ENCODE measurements at regions not wholly inside any gene's neighbourhood (a gene's known extent, or its start where the extent isn't known, plus 50 kb on each side); places are given as distances from the start of the nearest gene placed in this dataset.

DNA sequence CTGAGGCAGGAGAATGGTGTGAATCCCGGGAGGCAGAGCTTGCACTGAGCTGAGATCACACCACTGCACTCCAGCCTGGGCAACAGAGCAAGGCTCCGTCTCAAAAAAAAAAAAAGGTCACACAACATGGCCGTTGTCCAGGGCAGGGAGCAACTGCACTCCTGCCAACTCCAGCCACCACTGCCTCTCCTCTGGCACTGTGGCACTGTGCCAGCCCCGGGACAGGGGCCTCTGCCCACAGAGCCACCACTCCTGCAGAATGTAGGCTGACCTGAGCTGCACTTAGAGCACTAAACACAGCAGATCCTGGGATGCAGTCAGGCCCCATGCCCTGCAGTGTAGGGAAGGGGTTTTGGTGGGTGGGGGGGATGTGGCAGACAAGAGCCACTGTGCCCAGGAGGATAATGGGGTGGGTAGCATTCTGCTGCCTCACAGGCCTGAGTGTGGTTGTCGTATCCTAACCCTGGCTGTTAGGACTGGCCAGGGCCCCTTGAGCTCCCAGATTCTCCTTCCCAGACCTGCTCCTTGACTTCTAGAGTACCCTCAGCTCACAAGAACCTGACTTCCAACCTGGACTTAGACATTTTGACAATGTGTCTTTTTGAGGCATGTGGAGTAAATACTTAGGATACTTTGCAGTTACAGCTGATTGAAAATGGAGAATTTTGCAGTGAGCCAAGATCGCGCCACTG is 69.4 kb upstream of the SH3RF3 start:
- Histone ChIP-seq H3K79me2 (ENCODE audit: insufficient read depth, low read length) (no peaks in the 10 kb centered on the region), H3K9me3 (ENCODE audit: insufficient read depth, low read length, severe bottlenecking) (no peaks in the 10 kb centered on the region), H4K20me1 (ENCODE audit: insufficient read depth, low read length) (no peaks in the 10 kb centered on the region), H2AFZ (ENCODE audit: low read depth, low read length) (no peak overlapping the region), H3K36me3 (ENCODE audit: insufficient read depth, low read length) (no peaks in the 10 kb centered on the region), H3K27ac (ENCODE audit: low read length) (no peak overlapping the region), H3K4me1 (ENCODE audit: insufficient read depth, low read length) (peaks cover 14% of the 10 kb centered on the region), H3K4me2 (ENCODE audit: insufficient read depth, low read length) (no peak overlapping the region), H3K9ac (ENCODE audit: low read depth, low read length) (no peak overlapping the region), H3K4me3 (ENCODE audit: low read depth in 1 of 2, low read length in 2 of 2) (no peak overlapping the region), H3K27me3 (ENCODE audit: insufficient read depth, low read length, poor library complexity) (no peaks in the 10 kb centered on the region)
- no peak for DNase-seq
- TF ChIP-seq, protein P1, sequence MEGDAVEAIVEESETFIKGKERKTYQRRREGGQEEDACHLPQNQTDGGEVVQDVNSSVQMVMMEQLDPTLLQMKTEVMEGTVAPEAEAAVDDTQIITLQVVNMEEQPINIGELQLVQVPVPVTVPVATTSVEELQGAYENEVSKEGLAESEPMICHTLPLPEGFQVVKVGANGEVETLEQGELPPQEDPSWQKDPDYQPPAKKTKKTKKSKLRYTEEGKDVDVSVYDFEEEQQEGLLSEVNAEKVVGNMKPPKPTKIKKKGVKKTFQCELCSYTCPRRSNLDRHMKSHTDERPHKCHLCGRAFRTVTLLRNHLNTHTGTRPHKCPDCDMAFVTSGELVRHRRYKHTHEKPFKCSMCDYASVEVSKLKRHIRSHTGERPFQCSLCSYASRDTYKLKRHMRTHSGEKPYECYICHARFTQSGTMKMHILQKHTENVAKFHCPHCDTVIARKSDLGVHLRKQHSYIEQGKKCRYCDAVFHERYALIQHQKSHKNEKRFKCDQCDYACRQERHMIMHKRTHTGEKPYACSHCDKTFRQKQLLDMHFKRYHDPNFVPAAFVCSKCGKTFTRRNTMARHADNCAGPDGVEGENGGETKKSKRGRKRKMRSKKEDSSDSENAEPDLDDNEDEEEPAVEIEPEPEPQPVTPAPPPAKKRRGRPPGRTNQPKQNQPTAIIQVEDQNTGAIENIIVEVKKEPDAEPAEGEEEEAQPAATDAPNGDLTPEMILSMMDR (IDR thresholded peaks at IDR 0.05; ENCODE audit: borderline replicate concordance, extremely low read depth, low read length, poor library complexity, severe bottlenecking): no peak
- no peak for TF ChIP-seq EZH2 (IDR thresholded peaks at IDR 0.05; ENCODE audit: borderline replicate concordance, low read depth, low read length, severe bottlenecking)
- no peak for ATAC-seq (ENCODE audit: insufficient read depth, low read depth)

- DNase-seq: no peak
- Histone ChIP-seq H2AFZ (ENCODE audit: low read depth, low read length) (no peak overlapping the region), H3K27ac (ENCODE audit: low read length) (no peak overlapping the region), H3K4me2 (ENCODE audit: insufficient read depth, low read length) (no peak overlapping the region), H4K20me1 (ENCODE audit: insufficient read depth, low read length) (no peaks in the 10 kb centered on the region), H3K4me1 (ENCODE audit: insufficient read depth, low read length) (peaks cover 14% of the 10 kb centered on the region), H3K9ac (ENCODE audit: low read depth, low read length) (no peak overlapping the region), H3K9me3 (ENCODE audit: insufficient read depth, low read length, severe bottlenecking) (no peaks in the 10 kb centered on the region), H3K4me3 (ENCODE audit: low read depth in 1 of 2, low read length in 2 of 2) (no peak overlapping the region), H3K79me2 (ENCODE audit: insufficient read depth, low read length) (no peaks in the 10 kb centered on the region), H3K36me3 (ENCODE audit: insufficient read depth, low read length) (no peaks in the 10 kb centered on the region), H3K27me3 (ENCODE audit: insufficient read depth, low read length, poor library complexity) (no peaks in the 10 kb centered on the region)
- TF ChIP-seq, protein P1 (IDR thresholded peaks at IDR 0.05; ENCODE audit: borderline replicate concordance, extremely low read depth, low read length, poor library complexity, severe bottlenecking): no peak
- no peak for TF ChIP-seq EZH2 (IDR thresholded peaks at IDR 0.05; ENCODE audit: borderline replicate concordance, low read depth, low read length, severe bottlenecking)
- no peak for ATAC-seq (ENCODE audit: insufficient read depth, low read depth)
These were observed 69.8 kb upstream of the EDAR start for GRCh38 chr2:109058802-109059201.

GRCh38 chr2:109058191-109058632 is 69.2 kb upstream of the EDAR start:
- no peak for TF ChIP-seq EZH2 (IDR thresholded peaks at IDR 0.05; ENCODE audit: borderline replicate concordance, low read depth, low read length, severe bottlenecking)
- TF ChIP-seq, protein P1 (IDR thresholded peaks at IDR 0.05; ENCODE audit: borderline replicate concordance, extremely low read depth, low read length, poor library complexity, severe bottlenecking): no peak
- Histone ChIP-seq H3K4me1 (ENCODE audit: insufficient read depth, low read length) (peaks cover 8% of the 10 kb centered on the region), H3K27ac (ENCODE audit: low read length) (no peak overlapping the region), H3K4me2 (ENCODE audit: insufficient read depth, low read length) (no peak overlapping the region), H2AFZ (ENCODE audit: low read depth, low read length) (no peak overlapping the region), H4K20me1 (ENCODE audit: insufficient read depth, low read length) (no peaks in the 10 kb centered on the region), H3K27me3 (ENCODE audit: insufficient read depth, low read length, poor library complexity) (no peaks in the 10 kb centered on the region), H3K4me3 (ENCODE audit: low read depth in 1 of 2, low read length in 2 of 2) (no peak overlapping the region), H3K9ac (ENCODE audit: low read depth, low read length) (no peak overlapping the region), H3K36me3 (ENCODE audit: insufficient read depth, low read length) (no peaks in the 10 kb centered on the region), H3K79me2 (ENCODE audit: insufficient read depth, low read length) (no peaks in the 10 kb centered on the region), H3K9me3 (ENCODE audit: insufficient read depth, low read length, severe bottlenecking) (no peaks in the 10 kb centered on the region)
- DNase-seq: no peak
- no peak for ATAC-seq (ENCODE audit: insufficient read depth, low read depth)

Data from DND-41 (cell line).